Pulmonary artery endothelial cell (primary cell): ENCODE measurements at regions not wholly inside any gene's neighbourhood (a gene's known extent, or its start where the extent isn't known, plus 50 kb on each side); places are given as distances from the start of the nearest gene placed in this dataset.

Experiments used
- DNase-seq: peaks from one replicate; pipeline ENCODE4 v3.0.0-alpha.2; 2011; ENCODE audit warnings: low read depth, low spot score

- DNase-seq, result no peak
Observed at GRCh38 chr4:181579486-181579885, 663.7 kb upstream of the TENM3 start.

- no peak for DNase-seq
Observed at GRCh38 chr4:181581983-181582382, 661.2 kb upstream of the TENM3 start.

- no peak for DNase-seq
Observed at GRCh38 chr4:181582595-181582994, 660.6 kb upstream of the TENM3 start.

- DNase-seq, result no peak
Observed at GRCh38 chr4:181588733-181589302, 654.4 kb upstream of the TENM3 start.

GRCh38 chr4:181592221-181592745 is 650.9 kb upstream of the TENM3 start:
- no peak for DNase-seq

- DNase-seq, result no peak
Observed at GRCh38 chr4:181593703-181594102, 649.5 kb upstream of the TENM3 start.

- no peak for DNase-seq
Observed at GRCh38 chr4:181594188-181594587, 649.0 kb upstream of the TENM3 start.

- DNase-seq, result no peak
Observed at GRCh38 chr4:181595716-181596115, 647.5 kb upstream of the TENM3 start.

GRCh38 chr4:181597766-181598165 is 645.4 kb upstream of the TENM3 start:
- no peak for DNase-seq

GRCh38 chr4:181599134-181599533 is 644.1 kb upstream of the TENM3 start:
- DNase-seq, result no peak

- no peak for DNase-seq
Observed at GRCh38 chr4:181601103-181601502, 642.1 kb upstream of the TENM3 start.

- no peak for DNase-seq
Observed at GRCh38 chr4:181604546-181604945, 638.7 kb upstream of the TENM3 start.

GRCh38 chr4:181606300-181606699 is 636.9 kb upstream of the TENM3 start:
- no peak for DNase-seq

- no peak for DNase-seq
Observed at GRCh38 chr4:181608181-181608580, 635.0 kb upstream of the TENM3 start.

- DNase-seq, result no peak
Observed at GRCh38 chr4:181611033-181611711, 632.0 kb upstream of the TENM3 start.

- no peak for DNase-seq
Observed at GRCh38 chr4:181611946-181612600, 631.1 kb upstream of the TENM3 start.

GRCh38 chr4:181613200-181613599 is 630.0 kb upstream of the TENM3 start:
- DNase-seq, result no peak

GRCh38 chr4:181618038-181618618 is 625.1 kb upstream of the TENM3 start:
- no peak for DNase-seq

GRCh38 chr4:181618896-181619295 is 624.3 kb upstream of the TENM3 start:
- no peak for DNase-seq

GRCh38 chr4:181619651-181620050 is 623.6 kb upstream of the TENM3 start:
- no peak for DNase-seq

GRCh38 chr4:181637186-181638105 is 605.8 kb upstream of the TENM3 start:
- DNase-seq, result no peak
